Liver (tissue), 8 donors: ENCODE measurements at regions not wholly inside any gene's neighbourhood (a gene's known extent, or its start where the extent isn't known, plus 50 kb on each side); places are given as distances from the start of the nearest gene placed in this dataset.

Experiments used
- DNase-seq: peaks from one replicate; pipeline ENCODE4 v3.0.0-alpha.2; 2017; ENCODE audit warnings: low spot score
- H3K27ac ChIP-seq, 2 donors: one replicate each; pipeline ENCODE4 v1.7.0; 2013; ENCODE audit warnings: inconsistent platforms in 2 of 2, low read length in 2 of 2, control low read depth in 1 of 2, low read depth in 1 of 2, mild to moderate bottlenecking in 1 of 2
- H3K27me3 ChIP-seq, 4 donors: one replicate each; pipeline versions ENCODE4 v1.6.1 to v1.7.0; 2013; ENCODE audit warnings: low read length in 3 of 4, inconsistent platforms in 1 of 4, mild to moderate bottlenecking in 1 of 4, moderate library complexity in 1 of 4; ENCODE audit not compliant: control insufficient read depth in 4 of 4, insufficient read depth in 4 of 4
- H3K36me3 ChIP-seq, 4 donors: one replicate each; pipeline versions ENCODE4 v1.6.1 to v1.7.0; 2013; ENCODE audit warnings: low read length in 3 of 4, mild to moderate bottlenecking in 3 of 4, low read depth in 1 of 4, moderate library complexity in 1 of 4; ENCODE audit not compliant: control insufficient read depth in 4 of 4, insufficient read depth in 3 of 4
- H3K4me1 ChIP-seq, 4 donors: one replicate each; pipeline versions ENCODE4 v1.6.1 to v1.7.0; 2013; ENCODE audit warnings: low read length in 3 of 4, mild to moderate bottlenecking in 3 of 4, moderate library complexity in 1 of 4; ENCODE audit not compliant: control insufficient read depth in 4 of 4, insufficient read depth in 4 of 4
- H3K4me3 ChIP-seq, 3 donors: one replicate each; pipeline versions ENCODE4 v1.6.1 to v1.7.0; 2013; ENCODE audit warnings: low read length in 3 of 3, control low read depth in 1 of 3, low read depth in 1 of 3, mild to moderate bottlenecking in 1 of 3
- H3K9ac ChIP-seq, 2 donors: one replicate each; pipeline ENCODE4 v1.7.0; 2013; ENCODE audit warnings: low read length in 2 of 2, mild to moderate bottlenecking in 2 of 2, moderate library complexity in 2 of 2, control low read depth in 1 of 2, low read depth in 1 of 2
- H3K9me3 ChIP-seq, 4 donors: one replicate each; pipeline versions ENCODE4 v1.6.1 to v1.7.0; 2013; ENCODE audit warnings: low read length in 3 of 4; ENCODE audit not compliant: control insufficient read depth in 4 of 4
- EGR1 ChIP-seq, 2 donors: IDR thresholded peaks; 2 replicates each; pipeline ENCODE4 v1.6.1; 2016 to 2018; ENCODE audit warnings: antibody characterized with exemption in 2 of 2, low read depth in 2 of 2
- FOXA1 ChIP-seq: IDR thresholded peaks from 2 replicates; pipeline ENCODE4 v1.6.1; 2016; ENCODE audit warnings: antibody characterized with exemption
- FOXA2 ChIP-seq: IDR thresholded peaks from 2 replicates; pipeline ENCODE4 v1.6.1; 2016; ENCODE audit warnings: antibody characterized with exemption
- HNF4A ChIP-seq, 2 donors: conservative IDR thresholded peaks; 2 replicates each; pipeline ENCODE4 v1.6.1; 2016; ENCODE audit warnings: antibody characterized with exemption in 2 of 2, mild to moderate bottlenecking in 2 of 2
- HNF4G ChIP-seq: IDR thresholded peaks from 2 replicates; pipeline ENCODE4 v1.6.1; 2016; ENCODE audit warnings: antibody characterized with exemption
- JUND ChIP-seq, 2 donors: IDR thresholded peaks; 2 replicates each; pipeline ENCODE4 v1.6.1; 2016; ENCODE audit warnings: antibody characterized with exemption in 2 of 2
- NR2F2 ChIP-seq: IDR thresholded peaks from 2 replicates; pipeline ENCODE4 v1.6.1; 2016; ENCODE audit warnings: antibody characterized with exemption
- RAD21 ChIP-seq, 2 donors: IDR thresholded peaks; 2 replicates each; pipeline ENCODE4 v1.6.1; 2016; ENCODE audit warnings: antibody characterized with exemption in 2 of 2, mild to moderate bottlenecking in 2 of 2
- RXRA ChIP-seq, 2 donors: IDR thresholded peaks; 2 replicates each; pipeline ENCODE4 v1.6.1; 2017 to 2018; ENCODE audit warnings: antibody characterized with exemption in 2 of 2, mild to moderate bottlenecking in 1 of 2
- SP1 ChIP-seq: IDR thresholded peaks from 2 replicates; pipeline ENCODE4 v1.6.1; 2018; ENCODE audit warnings: antibody characterized with exemption, mild to moderate bottlenecking
- TAF1 ChIP-seq: conservative IDR thresholded peaks from 2 replicates; pipeline ENCODE4 v1.6.1; 2016; ENCODE audit warnings: antibody characterized with exemption, mild to moderate bottlenecking
- YY1 ChIP-seq: IDR thresholded peaks from 2 replicates; pipeline ENCODE4 v1.6.1; 2016; ENCODE audit warnings: antibody characterized with exemption, mild to moderate bottlenecking
- WGBS: extraction: QIAGEN DNeasy Blood & Tissue Kit; methylation state at CpG from one replicate; pipeline ENCODE4 v1.1.7; 2013; 5-methylcytosine and 5-hydroxymethylcytosine counted together
- TF ChIP-seq, protein P1 (sequence below): fragments of 150-350 bp; IDR thresholded peaks from 2 replicates; pipeline ENCODE4 v1.5.1; 2017; ENCODE audit warnings: improper control_type of control experiment, low read depth, low read length; ENCODE audit not compliant: missing input control
- TF ChIP-seq, protein P2 (sequence below): IDR thresholded peaks from 2 replicates; pipeline ENCODE4 v1.6.1; 2016; ENCODE audit warnings: antibody characterized with exemption
- TF ChIP-seq, protein P3 (sequence below): IDR thresholded peaks from 2 replicates; pipeline ENCODE4 v1.6.1; 2016; ENCODE audit warnings: antibody characterized with exemption, mild to moderate bottlenecking
- donor health status: healthy.
- donor health status: healthy.
- donor health status: healthy.
- donor health status: healthy.
- donor health status: healthy.

DNA sequence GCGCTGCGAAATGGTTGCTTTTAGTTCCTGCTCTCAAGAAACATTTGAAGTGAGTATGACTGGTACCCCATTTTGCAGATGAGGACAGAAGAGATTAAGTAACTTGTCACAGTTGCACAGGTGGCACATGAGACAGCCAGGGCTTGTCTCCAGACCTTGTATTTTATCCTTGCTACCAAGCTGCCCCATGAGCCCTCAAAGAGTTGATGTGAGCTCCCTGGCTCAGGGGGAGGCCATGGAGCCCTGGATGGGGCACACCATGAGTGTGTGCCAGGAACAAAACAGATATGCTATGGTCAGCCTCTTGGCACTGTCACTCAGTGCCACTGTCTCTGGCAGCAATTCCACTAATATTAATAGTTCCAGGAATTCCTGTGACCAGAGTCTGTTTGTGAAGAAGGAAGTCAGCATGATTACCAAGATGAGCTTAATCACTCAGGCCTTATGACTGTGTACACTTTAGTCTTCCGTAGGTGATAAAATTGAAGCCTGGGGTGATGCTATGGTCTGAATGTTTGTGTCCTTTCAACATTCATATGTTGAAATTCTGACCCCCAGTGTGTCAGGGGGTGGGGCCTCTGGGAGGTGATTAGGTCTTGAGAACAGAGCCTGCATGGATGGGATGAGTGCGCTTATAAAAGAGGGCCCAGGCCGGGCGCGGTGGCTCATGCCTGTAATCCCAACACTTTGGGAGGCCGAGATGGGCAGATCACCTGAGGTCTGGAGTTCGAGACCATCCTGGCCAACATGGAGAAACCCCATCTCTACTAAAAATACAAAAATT, 806.8 kb downstream of the AACS start:
- 91% methylated on average over 9 of the region's 9 CpGs for whole genome bisulfite sequencing
- peaks cover 0 to 2% (median 0%) of the 10 kb centered on the region in 4 donors for H3K27me3 ChIP-seq
- TF ChIP-seq, protein P1, sequence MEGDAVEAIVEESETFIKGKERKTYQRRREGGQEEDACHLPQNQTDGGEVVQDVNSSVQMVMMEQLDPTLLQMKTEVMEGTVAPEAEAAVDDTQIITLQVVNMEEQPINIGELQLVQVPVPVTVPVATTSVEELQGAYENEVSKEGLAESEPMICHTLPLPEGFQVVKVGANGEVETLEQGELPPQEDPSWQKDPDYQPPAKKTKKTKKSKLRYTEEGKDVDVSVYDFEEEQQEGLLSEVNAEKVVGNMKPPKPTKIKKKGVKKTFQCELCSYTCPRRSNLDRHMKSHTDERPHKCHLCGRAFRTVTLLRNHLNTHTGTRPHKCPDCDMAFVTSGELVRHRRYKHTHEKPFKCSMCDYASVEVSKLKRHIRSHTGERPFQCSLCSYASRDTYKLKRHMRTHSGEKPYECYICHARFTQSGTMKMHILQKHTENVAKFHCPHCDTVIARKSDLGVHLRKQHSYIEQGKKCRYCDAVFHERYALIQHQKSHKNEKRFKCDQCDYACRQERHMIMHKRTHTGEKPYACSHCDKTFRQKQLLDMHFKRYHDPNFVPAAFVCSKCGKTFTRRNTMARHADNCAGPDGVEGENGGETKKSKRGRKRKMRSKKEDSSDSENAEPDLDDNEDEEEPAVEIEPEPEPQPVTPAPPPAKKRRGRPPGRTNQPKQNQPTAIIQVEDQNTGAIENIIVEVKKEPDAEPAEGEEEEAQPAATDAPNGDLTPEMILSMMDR = no peak
- TF ChIP-seq RXRA (IDR thresholded peaks at IDR 0.05) (no peak), RAD21 (IDR thresholded peaks at IDR 0.05) (no peak), FOXA1 (no peak), JUND (IDR thresholded peaks at IDR 0.05) (no peak), YY1 (no peak), EGR1 (IDR thresholded peaks at IDR 0.05; ENCODE audit: low read depth in 2 of 2) (no peak), FOXA2 (no peak), HNF4A (conservative IDR thresholded peaks at IDR 0.05) (no peak)
- TF ChIP-seq, protein P2, sequence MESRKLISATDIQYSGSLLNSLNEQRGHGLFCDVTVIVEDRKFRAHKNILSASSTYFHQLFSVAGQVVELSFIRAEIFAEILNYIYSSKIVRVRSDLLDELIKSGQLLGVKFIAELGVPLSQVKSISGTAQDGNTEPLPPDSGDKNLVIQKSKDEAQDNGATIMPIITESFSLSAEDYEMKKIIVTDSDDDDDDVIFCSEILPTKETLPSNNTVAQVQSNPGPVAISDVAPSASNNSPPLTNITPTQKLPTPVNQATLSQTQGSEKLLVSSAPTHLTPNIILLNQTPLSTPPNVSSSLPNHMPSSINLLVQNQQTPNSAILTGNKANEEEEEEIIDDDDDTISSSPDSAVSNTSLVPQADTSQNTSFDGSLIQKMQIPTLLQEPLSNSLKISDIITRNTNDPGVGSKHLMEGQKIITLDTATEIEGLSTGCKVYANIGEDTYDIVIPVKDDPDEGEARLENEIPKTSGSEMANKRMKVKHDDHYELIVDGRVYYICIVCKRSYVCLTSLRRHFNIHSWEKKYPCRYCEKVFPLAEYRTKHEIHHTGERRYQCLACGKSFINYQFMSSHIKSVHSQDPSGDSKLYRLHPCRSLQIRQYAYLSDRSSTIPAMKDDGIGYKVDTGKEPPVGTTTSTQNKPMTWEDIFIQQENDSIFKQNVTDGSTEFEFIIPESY = no peak
- no peak for DNase-seq
- no peak overlapping the region for H3K9ac ChIP-seq
- no peaks in the 10 kb centered on the region for H3K9me3 ChIP-seq
- H3K4me1 ChIP-seq = no peaks in the 10 kb centered on the region
- no peak overlapping the region for H3K4me3 ChIP-seq
- no peaks in the 10 kb centered on the region for H3K36me3 ChIP-seq
- H3K27ac ChIP-seq = no peak overlapping the region

DNA sequence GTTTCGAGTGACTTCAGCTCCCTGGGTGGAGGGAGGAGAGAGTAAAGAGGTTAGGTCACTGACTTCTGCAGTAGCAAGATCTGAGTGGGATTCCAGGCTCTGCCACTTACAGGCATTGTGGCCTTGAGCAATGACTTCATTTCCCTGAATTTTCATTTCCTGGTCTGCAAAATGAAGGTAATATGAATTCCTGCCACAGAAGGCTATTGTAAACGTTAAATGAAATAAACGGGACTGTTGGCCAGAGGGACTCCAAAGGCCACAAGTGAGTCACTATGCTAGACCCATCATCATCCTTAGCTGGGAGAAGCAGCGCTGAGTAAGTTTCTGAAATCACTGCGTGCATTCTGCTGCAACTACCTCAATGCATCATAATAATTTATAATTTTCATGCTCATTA, 807.8 kb downstream of the AACS start:
- Histone ChIP-seq H3K9ac (no peak overlapping the region), H3K4me3 (no peak overlapping the region), H3K27ac (no peak overlapping the region), H3K4me1 (no peaks in the 10 kb centered on the region), H3K36me3 (no peaks in the 10 kb centered on the region), H3K27me3 (peaks cover 0 to 2% (median 0%) of the 10 kb centered on the region in 4 donors), H3K9me3 (no peaks in the 10 kb centered on the region)
- no peak for TF ChIP-seq SP1
- TF ChIP-seq, protein P2 = no peak
- TF ChIP-seq RXRA (IDR thresholded peaks at IDR 0.05) = no peak
- no peak for TF ChIP-seq NR2F2
- TF ChIP-seq FOXA1 = no peak
- TF ChIP-seq RAD21 (IDR thresholded peaks at IDR 0.05) = no peak
- no peak for TF ChIP-seq HNF4G
- no peak for TF ChIP-seq FOXA2
- no peak for TF ChIP-seq JUND (IDR thresholded peaks at IDR 0.05)
- TF ChIP-seq, protein P3, sequence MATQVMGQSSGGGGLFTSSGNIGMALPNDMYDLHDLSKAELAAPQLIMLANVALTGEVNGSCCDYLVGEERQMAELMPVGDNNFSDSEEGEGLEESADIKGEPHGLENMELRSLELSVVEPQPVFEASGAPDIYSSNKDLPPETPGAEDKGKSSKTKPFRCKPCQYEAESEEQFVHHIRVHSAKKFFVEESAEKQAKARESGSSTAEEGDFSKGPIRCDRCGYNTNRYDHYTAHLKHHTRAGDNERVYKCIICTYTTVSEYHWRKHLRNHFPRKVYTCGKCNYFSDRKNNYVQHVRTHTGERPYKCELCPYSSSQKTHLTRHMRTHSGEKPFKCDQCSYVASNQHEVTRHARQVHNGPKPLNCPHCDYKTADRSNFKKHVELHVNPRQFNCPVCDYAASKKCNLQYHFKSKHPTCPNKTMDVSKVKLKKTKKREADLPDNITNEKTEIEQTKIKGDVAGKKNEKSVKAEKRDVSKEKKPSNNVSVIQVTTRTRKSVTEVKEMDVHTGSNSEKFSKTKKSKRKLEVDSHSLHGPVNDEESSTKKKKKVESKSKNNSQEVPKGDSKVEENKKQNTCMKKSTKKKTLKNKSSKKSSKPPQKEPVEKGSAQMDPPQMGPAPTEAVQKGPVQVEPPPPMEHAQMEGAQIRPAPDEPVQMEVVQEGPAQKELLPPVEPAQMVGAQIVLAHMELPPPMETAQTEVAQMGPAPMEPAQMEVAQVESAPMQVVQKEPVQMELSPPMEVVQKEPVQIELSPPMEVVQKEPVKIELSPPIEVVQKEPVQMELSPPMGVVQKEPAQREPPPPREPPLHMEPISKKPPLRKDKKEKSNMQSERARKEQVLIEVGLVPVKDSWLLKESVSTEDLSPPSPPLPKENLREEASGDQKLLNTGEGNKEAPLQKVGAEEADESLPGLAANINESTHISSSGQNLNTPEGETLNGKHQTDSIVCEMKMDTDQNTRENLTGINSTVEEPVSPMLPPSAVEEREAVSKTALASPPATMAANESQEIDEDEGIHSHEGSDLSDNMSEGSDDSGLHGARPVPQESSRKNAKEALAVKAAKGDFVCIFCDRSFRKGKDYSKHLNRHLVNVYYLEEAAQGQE = no peak
- no peak for TF ChIP-seq TAF1
- DNase-seq = no peak
- WGBS = 82% methylated on average over 5 of the region's 5 CpGs
